PC-3 (cell line): ENCODE measurements at regions not wholly inside any gene's neighbourhood (a gene's known extent, or its start where the extent isn't known, plus 50 kb on each side); places are given as distances from the start of the nearest gene placed in this dataset.

ENCODE experiments used
- ATAC-seq: fragments of 200-7000 bp; cut with Tn5 transposase; 2 replicates; pipeline ENCODE4 v1.9.1; 2020; ENCODE audit warnings: mild to moderate bottlenecking, moderate library complexity
- BruUV-seq: library from RNA; stranded (reverse); fragments of 400-500 nt; replicated peaks from 2 replicates; lab custom pipeline; 2021; lab: Mats Ljungman, UMichigan
- CTCF ChIA-PET: fragments of 300-600 bp; sonication (Branson Sonifier 250); formaldehyde crosslinking; loops from one replicate; lab custom pipeline; 2022; ENCODE audit warnings: antibody characterized with exemption; lab: Charles Lee
- POLR2A ChIA-PET: fragments of 300-600 bp; sonication (Branson Sonifier 250); formaldehyde crosslinking; loops from one replicate; lab custom pipeline; 2022; ENCODE audit warnings: antibody characterized with exemption; ENCODE audit not compliant: unreplicated experiment; lab: Charles Lee
- DNase-seq: peaks from one replicate; pipeline ENCODE4 v3.0.0-alpha.2; 2015
- H2AFZ ChIP-seq: fragments of 300-600 bp; sonication (generic); 2 replicates; pipeline ENCODE4 v1.6.0; 2016; ENCODE audit warnings: antibody characterized with exemption, low read length
- H3F3A ChIP-seq: fragments of 300-600 bp; sonication (generic); one replicate; pipeline ENCODE4 v1.6.0; 2017; ENCODE audit warnings: antibody characterized with exemption, low read length, control low read depth, mild to moderate bottlenecking; ENCODE audit not compliant: unreplicated experiment
- H3K27ac ChIP-seq: fragments of 300-600 bp; sonication (generic); 2 replicates; pipeline ENCODE4 v1.5.1; 2016; ENCODE audit warnings: mild to moderate bottlenecking, low read length
- H3K27me3 ChIP-seq: fragments of 300-600 bp; sonication (generic); 2 replicates; pipeline ENCODE4 v1.6.1; 2016; ENCODE audit warnings: low read length, mixed read lengths
- H3K36me3 ChIP-seq: fragments of 300-600 bp; sonication (generic); 2 replicates; pipeline ENCODE4 v1.6.1; 2016; ENCODE audit warnings: low read depth, mixed run types, low read length, mixed read lengths
- H3K4me1 ChIP-seq: fragments of 300-600 bp; sonication (generic); 2 replicates; pipeline ENCODE4 v1.5.1; 2016; ENCODE audit warnings: low read length; ENCODE audit not compliant: insufficient read depth
- H3K4me2 ChIP-seq: fragments of 300-600 bp; sonication (generic); 2 replicates; pipeline ENCODE4 v1.6.0; 2016; ENCODE audit warnings: low read length
- H3K4me3 ChIP-seq: fragments of 300-600 bp; sonication (generic); 2 replicates; pipeline ENCODE4 v1.5.1; 2016; ENCODE audit warnings: mild to moderate bottlenecking, low read length, mixed read lengths
- H3K79me2 ChIP-seq: fragments of 300-600 bp; sonication (generic); 2 replicates; pipeline ENCODE4 v1.6.1; 2017; ENCODE audit warnings: low read length, mixed read lengths
- H3K9ac ChIP-seq: fragments of 300-600 bp; sonication (generic); 2 replicates; pipeline ENCODE4 v1.6.0; 2016; ENCODE audit warnings: mild to moderate bottlenecking, low read length
- H3K9me2 ChIP-seq: fragments of 300-600 bp; sonication (generic); replicated peaks from 2 replicates; pipeline ENCODE4 v1.6.1; 2016; ENCODE audit warnings: mixed run types, low read length, mixed read lengths
- H3K9me3 ChIP-seq: fragments of 300-600 bp; sonication (generic); 2 replicates; pipeline ENCODE4 v1.6.1; 2016; ENCODE audit warnings: low read length, mixed read lengths
- H4K20me1 ChIP-seq: fragments of 300-600 bp; sonication (generic); 2 replicates; pipeline ENCODE4 v1.6.1; 2016; ENCODE audit warnings: low read length, mixed read lengths
- EZH2 ChIP-seq: fragments of 300-600 bp; sonication (generic); IDR thresholded peaks from one replicate; pipeline ENCODE4 v1.6.1; 2017; ENCODE audit warnings: antibody characterized with exemption, mild to moderate bottlenecking, low read length; ENCODE audit not compliant: unreplicated experiment
- EZH2phosphoT487 ChIP-seq: fragments of 300-600 bp; sonication (generic); IDR thresholded peaks from 2 replicates; pipeline ENCODE4 v1.6.1; 2018; ENCODE audit warnings: mild to moderate bottlenecking, antibody characterized with exemption, low read length, borderline replicate concordance
- intact Hi-C: fragments of 100-400 bp; cut with micrococcal nuclease; formaldehyde crosslinking; loops from 2 replicates; pipeline ENCODE4 v1.9.0; 2023
- TF ChIP-seq, protein P1 (sequence below): fragments of 300-600 bp; sonication (generic); conservative IDR thresholded peaks from 2 replicates; pipeline ENCODE4 v1.5.1; 2017; ENCODE audit warnings: antibody characterized with exemption, low read depth, mild to moderate bottlenecking, low read length

DNA sequence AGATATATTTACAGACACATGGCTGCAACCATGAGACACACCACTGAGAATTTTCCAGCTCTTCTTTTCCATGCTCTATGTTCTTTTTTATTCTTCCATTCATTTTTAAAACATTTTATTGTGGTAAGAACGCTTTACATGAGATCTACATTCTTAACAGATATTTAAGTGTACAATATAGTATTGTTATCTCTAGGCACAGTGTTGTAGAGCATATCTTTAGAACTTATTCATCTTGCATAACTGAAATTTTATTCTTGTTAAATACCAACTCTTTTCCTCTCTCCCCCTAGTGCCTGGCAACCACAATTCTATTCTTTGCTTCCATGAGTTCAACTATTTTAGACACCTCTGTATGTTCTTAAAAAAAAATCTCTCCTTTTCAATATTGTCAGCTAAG, 67.1 kb upstream of the HABP2 start:
- H3K36me3 ChIP-seq: no peaks in the 10 kb centered on the region
- TF ChIP-seq, protein P1, sequence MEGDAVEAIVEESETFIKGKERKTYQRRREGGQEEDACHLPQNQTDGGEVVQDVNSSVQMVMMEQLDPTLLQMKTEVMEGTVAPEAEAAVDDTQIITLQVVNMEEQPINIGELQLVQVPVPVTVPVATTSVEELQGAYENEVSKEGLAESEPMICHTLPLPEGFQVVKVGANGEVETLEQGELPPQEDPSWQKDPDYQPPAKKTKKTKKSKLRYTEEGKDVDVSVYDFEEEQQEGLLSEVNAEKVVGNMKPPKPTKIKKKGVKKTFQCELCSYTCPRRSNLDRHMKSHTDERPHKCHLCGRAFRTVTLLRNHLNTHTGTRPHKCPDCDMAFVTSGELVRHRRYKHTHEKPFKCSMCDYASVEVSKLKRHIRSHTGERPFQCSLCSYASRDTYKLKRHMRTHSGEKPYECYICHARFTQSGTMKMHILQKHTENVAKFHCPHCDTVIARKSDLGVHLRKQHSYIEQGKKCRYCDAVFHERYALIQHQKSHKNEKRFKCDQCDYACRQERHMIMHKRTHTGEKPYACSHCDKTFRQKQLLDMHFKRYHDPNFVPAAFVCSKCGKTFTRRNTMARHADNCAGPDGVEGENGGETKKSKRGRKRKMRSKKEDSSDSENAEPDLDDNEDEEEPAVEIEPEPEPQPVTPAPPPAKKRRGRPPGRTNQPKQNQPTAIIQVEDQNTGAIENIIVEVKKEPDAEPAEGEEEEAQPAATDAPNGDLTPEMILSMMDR: no peak
- TF ChIP-seq EZH2phosphoT487 (no peak), EZH2 (no peak)
- no peak for ATAC-seq
- no peak overlapping the region for H2AFZ ChIP-seq
- no peak for DNase-seq
- no peaks in the 10 kb centered on the region for H3K79me2 ChIP-seq
- no peaks in the 10 kb centered on the region for H3K27me3 ChIP-seq
- peaks cover 7% of the 10 kb centered on the region; the same call in 1 of the 2 replicates for H3K4me1 ChIP-seq
- H3K4me2 ChIP-seq: no peak overlapping the region
- H4K20me1 ChIP-seq: no peaks in the 10 kb centered on the region
- H3K27ac ChIP-seq: no peak overlapping the region
- intact Hi-C loops: no loop called here
- POLR2A ChIA-PET: no interaction called here
- CTCF ChIA-PET: no interaction called here
- no peaks in the 10 kb centered on the region for H3K9me3 ChIP-seq
- no TSS peak for BruUV-seq
- H3K4me3 ChIP-seq: no peak overlapping the region
- no peaks in the 10 kb centered on the region for H3K9me2 ChIP-seq
- H3K9ac ChIP-seq: no peak overlapping the region
- H3F3A ChIP-seq: no peaks in the 10 kb centered on the region

GRCh38 chr10:113486531-113486930, 66.3 kb upstream of the HABP2 start:
- ChIA-PET POLR2A (no interaction called here), CTCF (no interaction called here)
- no peak overlapping the region for H3K4me2 ChIP-seq

GRCh38 chr10:113487154-113487553, 65.7 kb upstream of the HABP2 start:
- no peaks in the 10 kb centered on the region for H3K36me3 ChIP-seq
- H3K4me1 ChIP-seq: no peaks in the 10 kb centered on the region
- ATAC-seq (no peak), DNase-seq (peak; percentile 11)
- ChIA-PET POLR2A (no interaction called here), CTCF (no interaction called here)
- H4K20me1 ChIP-seq: no peaks in the 10 kb centered on the region
- no peaks in the 10 kb centered on the region for H3K79me2 ChIP-seq
- no peaks in the 10 kb centered on the region for H3K9me3 ChIP-seq
- no peak overlapping the region for H3K27ac ChIP-seq
- BruUV-seq: no TSS peak
- no peaks in the 10 kb centered on the region for H3K27me3 ChIP-seq
- H3K9ac ChIP-seq: no peak overlapping the region
- no peak overlapping the region for H3K4me2 ChIP-seq
- no peaks in the 10 kb centered on the region for H3K9me2 ChIP-seq
- H2AFZ ChIP-seq: no peak overlapping the region
- H3F3A ChIP-seq: no peaks in the 10 kb centered on the region
- TF ChIP-seq, protein P1: no peak
- TF ChIP-seq EZH2 (no peak), EZH2phosphoT487 (no peak)
- no peak overlapping the region for H3K4me3 ChIP-seq
- intact Hi-C loops: no loop called here

More at GRCh38 chr10:113486531-113486930, 66.3 kb upstream of the HABP2 start:
- Histone ChIP-seq H3F3A (no peaks in the 10 kb centered on the region), H3K4me3 (no peak overlapping the region), H3K9me2 (no peaks in the 10 kb centered on the region), H3K9me3 (no peaks in the 10 kb centered on the region), H3K27me3 (no peaks in the 10 kb centered on the region), H3K27ac (no peak overlapping the region), H3K79me2 (no peaks in the 10 kb centered on the region), H2AFZ (no peak overlapping the region), H3K36me3 (no peaks in the 10 kb centered on the region), H3K9ac (no peak overlapping the region), H4K20me1 (no peaks in the 10 kb centered on the region), H3K4me1 (0 out of 2 replicates have a peak, but pooled peaks cover under 1% of the 10 kb centered on the region)
- no TSS peak for BruUV-seq
- intact Hi-C loops: no loop called here
- TF ChIP-seq EZH2phosphoT487 (no peak), EZH2 (no peak)
- TF ChIP-seq, protein P1: no peak
- ATAC-seq (no peak), DNase-seq (no peak)
